ENCODE measurements at regions not wholly inside any gene's neighbourhood (a gene's known extent, or its start where the extent isn't known, plus 50 kb on each side); places are given as distances from the start of the nearest gene placed in this dataset.
"Not testable (repeated sequence)": the region's sequence is repeated elsewhere in the genome, so short reads cannot be mapped to it uniquely, and the experiment has no call there.

DNA sequence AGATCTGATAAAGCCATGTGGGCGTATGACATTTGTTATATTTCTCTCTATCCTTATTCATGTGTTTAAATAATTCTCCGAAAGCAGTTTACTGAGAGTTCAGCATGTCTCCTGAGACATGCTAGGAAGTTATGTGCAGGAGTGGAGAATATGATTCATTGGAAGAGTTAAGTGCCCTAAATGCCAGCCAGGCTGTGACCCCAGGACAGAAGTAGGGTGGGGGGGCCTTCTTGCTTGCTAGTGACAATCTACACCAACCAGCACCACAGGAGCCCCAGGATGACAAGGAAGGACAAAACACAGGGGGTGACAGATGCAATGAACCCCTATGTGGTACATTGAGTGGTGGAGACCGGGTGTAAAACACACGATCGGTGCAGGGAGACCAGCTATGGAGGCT is 79.5 kb upstream of the PLGLB2 start:
- not testable (repeated sequence) for TF ChIP-seq CTCF, POLR2A (IDR thresholded peaks at IDR 0.05)
